GM21515 (cell line): ENCODE measurements at regions not wholly inside any gene's neighbourhood (a gene's known extent, or its start where the extent isn't known, plus 50 kb on each side); places are given as distances from the start of the nearest gene placed in this dataset.

Source experiments
- ATAC-seq: cut with Tn5 transposase; IDR thresholded peaks from one replicate; pipeline ENCODE4 v1.9.1; 2021; ENCODE audit not compliant: unreplicated experiment

DNA sequence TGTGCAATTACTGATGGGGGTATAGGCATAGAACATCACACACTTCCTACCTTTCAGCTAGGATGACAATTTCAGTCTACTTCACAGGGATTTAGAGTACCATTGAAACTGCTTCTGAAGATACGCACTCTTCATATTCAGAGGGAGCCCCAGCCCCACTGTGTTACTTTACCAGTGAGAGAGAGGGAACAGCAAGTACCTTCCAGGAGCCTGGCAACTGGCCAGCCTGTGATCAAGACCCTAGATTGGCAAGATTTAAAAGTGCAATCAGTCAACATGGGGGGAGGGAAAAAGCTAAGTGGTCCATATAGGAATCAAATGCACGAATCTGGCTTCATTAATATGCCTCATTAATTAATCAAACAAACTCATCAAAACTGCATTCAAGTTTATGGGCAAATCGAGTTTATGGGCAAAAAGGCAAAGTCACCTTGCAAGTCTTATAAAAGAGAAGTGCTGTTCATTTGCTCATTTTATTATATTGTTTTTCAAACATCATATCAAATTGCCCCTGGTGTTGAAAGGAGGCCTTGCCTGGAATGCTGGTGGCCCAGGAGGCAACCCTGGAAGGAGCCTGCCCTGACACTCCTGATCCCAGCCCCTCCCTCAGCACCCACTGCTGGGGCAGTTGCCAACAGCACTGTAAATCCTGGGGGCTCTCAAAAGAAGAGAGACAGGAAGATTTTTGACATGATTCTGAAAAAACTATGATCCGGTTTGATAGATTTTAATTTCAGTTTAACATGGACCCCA is 184.9 kb upstream of the DPT start:
- ATAC-seq, result no peak

DNA sequence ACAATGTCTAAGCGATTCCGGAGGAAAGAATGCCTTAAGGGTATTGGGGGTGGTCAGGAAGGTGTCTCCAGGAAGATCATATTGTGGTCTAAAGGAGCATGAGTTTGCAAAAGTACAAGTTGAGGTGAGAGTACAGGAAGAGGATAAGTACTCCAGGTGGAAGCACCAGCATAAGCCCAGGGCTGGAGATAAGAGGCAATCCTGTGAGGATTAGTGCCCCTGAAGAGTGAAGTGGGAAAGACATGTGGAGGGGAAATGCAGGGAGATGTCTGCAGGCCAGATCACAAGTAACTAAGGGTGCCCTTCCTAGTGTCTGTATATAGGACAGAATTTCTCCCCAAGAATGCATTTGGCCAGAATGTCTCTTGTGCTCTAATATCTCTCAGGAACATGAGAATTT is 188.3 kb upstream of the DPT start:
- no peak for ATAC-seq

DNA sequence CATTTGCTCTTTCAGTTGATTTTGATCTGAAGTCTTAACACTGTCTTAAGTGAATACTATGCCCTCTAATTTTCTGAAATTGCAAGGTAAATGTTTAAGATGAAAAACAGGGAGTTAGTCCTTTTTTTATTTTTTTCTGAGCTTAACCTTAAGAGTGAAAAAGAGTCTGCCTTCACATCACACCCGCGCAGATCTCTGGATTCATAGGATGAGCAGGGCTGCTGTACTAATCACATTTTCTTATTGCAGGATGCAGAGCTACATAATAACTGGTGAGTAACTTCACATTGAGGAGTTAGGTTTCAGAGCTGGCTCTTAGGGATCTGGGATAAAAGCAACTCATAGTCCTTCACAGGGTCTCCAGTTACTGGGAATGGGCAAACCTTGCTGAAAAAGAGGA is 188.7 kb upstream of the ATP1B1 start:
- no peak for ATAC-seq

DNA sequence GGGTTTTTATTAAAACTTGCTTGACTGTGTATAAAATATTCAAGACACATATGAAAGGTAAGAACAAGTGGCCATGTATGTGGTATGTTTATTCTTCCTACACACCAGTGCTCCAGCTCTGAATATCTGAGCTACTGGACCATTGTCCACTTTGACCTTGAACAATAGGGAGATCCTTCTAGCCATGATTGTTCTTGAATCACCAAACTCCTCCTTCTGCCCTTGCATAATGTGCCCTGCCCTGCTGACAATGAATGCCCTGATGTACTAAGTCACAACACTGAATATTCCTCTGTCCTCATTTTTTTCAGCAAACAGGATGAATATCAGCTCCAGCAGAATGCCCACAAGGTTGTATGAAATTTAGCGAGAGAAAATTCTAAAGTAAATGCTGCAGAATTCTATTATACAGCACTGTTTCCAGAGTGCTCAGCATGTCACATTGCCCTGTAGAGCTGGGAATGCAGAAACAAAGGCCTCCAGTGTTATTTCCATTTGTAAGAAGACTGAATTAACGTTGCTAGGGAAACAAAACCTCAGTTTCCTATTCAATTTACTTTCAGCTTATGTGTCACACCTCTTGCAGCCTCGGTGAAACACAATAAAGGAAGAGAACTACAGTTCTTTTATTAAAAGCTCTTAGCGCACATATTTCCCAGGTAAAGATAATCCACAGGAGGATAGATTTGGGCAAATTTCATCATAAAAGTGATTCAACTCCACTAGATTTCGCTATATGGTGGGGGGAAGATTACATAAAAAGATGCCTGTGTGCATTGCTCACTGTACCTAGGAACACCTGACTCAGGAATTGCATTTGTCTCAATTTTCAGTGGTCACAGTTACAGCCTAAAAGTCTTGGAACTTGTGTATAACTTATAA is 187.4 kb upstream of the ATP1B1 start:
- no peak for ATAC-seq

DNA sequence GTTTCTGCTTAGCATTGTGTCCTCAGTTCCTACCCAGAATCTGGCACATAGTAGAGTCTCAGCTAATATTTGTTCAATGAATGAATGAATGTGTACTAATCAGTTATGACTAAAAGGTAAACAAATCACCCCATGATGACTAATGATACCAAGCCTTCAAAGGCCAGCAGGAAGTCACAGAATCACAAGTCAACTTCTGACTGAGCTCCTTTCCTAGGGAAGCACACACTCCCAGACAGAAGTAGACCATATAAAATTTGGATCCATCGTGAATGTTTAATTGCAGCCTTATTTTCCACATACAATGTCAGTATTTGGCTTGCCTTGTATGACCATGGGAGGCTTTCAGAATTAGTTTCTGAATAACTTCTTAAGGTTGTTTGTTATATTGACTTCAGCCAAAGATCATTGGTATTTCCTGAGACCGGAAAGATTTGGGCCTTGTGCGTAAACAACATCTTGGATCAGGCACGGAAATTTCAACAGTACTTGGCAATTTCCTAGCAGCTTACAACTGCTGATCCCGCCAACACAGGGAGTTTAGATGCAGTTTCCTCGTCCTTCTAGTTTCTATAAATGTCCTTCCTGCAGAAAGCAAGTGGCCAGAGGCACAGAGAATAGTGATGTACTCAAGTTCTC is 185.9 kb upstream of the ATP1B1 start:
- ATAC-seq, result no peak

DNA sequence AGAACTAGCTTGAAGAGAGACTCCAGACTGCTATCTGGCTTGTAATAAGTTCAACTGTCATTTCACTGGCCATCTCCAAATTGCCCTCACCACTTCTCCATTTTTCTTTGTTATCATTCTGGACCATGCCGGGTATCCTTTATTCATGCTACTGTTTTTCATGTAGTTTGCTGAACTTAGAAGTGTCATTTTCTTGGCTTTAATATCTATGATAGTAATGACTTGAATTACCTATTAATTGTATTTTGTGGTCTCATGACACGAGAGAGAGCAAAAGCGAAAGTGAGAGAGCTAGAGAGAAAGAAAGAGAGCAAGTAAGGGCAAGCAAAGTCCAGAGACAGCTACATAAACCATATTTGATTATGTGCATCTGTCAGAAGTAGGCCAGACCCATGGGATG is 184.9 kb upstream of the ATP1B1 start:
- ATAC-seq, result peak; percentile 72

DNA sequence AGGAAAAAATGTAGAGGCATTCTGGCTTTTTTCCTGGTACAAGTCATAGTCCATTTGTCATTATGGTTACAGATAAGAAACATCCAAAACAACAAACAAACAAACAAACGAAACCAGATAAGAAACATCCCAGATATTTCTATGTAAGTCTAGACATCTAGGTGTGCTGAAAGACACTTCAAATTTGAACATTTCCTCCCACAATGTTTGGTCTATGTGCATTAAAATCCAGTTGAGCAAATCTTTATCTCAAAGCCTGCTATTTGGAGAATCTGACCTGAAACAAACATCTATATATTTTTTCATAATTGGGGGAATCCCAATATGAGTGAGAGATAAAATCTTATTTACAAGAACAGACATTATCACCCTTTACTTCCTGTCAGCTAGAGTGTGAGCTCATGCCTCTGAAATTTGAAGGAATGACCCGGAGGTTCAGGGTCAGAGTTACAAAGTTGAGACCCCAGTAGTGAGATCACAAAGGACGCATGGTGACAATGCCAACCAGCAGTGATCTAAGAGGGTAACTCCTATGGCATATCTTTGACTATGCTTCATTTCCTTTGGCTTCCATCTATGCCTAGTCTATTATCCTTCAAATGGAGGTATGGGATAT is 182.9 kb upstream of the ATP1B1 start:
- ATAC-seq, result no peak

DNA sequence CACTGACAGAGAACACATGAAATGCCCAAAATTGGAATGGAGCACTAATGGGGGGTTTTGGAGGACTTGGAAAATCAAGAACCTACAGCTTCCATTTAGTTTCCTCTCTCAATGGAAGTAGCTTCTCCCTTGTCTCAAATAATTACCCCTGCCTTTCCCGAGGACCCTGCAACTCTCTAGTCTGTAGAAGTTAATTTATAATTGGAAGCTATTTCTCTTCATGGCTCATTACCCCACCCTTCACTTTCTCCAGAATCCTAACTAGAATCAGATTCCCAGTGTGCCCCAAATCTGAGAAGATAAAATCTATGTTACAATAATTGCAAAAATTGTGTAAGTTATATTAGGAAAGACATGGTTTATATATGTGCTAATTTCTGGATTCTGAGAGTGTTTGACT is 181.5 kb upstream of the ATP1B1 start:
- ATAC-seq, result no peak

DNA sequence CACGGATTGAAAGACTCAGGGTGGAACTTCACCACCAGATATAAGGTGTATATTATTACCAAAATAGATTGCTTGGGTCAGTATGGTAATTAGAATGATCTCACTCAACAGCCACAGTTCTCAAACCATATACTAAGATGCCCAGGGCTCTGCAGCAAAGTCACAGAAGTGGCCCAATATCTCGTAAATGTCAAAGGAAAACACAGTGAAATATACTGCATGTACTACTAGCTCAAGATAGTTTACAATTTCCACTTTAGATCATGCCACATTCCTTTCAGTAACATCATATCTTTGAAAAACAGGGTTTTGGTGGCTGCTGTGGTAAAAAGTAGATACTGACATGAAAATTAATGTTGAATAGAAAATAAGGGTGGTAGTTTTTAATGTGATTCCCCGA is 180.3 kb upstream of the ATP1B1 start:
- no peak for ATAC-seq

DNA sequence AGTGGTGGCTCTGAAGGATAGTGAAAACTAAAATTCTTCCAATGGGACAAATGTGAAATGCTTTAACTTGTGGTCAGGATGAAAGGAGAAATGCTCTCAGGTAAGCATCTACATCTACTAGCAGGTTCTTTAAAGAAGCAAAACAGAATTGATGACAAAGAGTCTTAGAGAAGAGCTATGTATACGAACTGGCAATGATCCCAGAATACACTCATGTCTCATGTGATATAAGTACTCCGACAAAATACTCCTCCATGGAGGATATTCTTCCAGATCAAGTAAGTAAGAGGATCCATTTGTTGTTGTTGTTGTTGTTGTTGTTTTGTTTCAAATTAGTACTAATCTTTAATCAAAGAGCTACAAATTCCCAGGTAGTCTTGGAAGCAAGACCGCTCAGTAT is 174.0 kb upstream of the ATP1B1 start:
- no peak for ATAC-seq

DNA sequence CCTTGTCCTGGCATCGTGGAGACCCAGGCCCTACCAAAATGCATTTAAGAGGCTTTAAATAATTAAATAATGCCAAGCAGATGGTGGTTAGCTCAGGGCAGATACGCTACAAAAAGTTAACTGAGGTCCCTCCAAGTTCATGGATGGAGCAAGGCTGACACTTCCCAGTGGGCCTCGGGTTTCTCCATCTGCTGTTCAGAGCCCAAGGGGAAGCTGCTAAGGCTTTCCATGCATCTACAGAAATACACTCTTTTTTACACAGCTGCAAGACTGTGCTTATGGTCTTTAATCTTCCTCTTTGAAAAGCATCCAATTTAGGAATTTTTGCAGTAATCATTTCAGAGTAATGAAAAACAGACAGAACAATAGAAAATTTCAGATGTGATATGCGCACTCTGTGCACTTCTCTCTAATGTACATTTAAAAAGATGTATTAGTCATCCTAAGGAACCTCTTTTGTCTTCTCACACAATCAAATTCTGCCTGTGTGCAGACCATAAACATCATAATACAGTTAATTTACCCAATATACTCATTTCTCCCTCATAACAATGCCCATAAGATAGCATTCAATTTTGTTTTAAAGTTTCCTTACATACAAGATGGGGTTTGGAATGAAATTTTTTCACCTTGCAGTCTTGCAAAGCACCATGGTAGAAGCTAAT is 173.2 kb upstream of the ATP1B1 start:
- ATAC-seq, result no peak

DNA sequence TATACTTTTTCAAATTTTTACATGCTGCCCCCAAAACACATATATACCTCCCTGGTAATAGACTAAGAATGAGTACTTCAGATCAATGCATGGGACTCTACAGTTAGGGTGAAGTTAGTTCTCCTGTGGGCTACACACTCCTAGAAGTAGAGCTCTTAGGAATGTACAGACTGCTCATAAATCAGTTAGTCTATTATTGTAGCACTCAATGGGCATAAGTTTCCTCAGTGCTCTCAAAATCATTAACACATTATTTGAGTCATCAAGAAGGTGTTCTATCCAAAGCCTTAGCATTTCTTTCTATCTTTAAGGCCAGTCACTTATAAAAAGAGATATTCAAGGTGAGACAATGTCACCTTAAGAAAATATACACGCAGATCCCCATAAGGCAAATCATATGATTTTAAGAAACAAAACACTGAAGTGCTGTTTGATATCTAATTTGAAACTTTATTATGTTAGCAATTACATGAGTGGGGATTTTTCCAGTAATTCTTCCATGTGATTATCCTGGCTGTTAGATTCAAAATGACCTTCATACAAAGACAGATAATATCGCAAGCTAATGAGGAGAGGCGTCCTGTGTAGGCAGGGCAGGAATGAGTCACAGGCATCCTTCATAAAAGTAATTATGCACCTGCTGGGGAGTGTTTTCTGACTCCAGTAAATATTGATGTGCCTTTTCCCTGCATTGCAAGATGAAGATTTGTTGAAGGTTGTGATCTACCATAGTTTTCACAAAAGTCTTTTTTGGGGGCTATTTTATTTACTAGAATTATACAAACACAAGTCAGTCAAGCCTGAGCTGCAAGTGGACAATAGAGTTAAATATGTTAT is 167.2 kb upstream of the ATP1B1 start:
- ATAC-seq, result no peak

DNA sequence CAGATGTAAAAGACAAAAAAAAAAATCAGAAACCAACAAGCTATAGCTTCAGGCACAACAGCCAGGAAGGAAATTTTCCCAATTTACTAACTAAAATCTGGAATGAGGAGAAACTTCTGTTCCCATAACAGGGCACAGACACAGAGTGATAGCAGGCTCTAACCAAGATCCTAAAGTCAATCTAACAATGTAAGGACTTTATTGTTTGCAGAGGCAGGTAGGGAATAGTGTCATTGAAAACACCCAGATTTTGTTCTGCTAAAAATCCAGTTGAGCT is 166.6 kb upstream of the ATP1B1 start:
- ATAC-seq, result no peak

DNA sequence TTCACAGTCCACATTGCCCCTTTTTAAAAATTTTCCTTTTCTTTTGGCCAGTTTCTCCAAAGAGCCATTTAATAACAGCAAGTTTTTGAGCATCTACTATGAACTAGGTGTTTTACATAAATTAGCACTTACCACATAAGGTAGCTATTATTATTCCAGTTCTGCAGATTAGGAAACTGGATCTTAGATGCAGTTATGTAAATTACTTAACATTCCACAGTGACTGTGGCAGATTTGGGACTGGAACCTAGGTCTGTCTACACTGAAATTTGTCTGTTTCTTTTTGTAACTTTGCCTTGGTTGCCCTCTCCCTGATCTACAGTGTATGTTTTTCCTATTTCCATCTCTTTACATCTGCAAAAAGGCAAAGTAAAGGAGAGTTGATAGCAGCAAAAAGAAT is 164.8 kb upstream of the ATP1B1 start:
- no peak for ATAC-seq

DNA sequence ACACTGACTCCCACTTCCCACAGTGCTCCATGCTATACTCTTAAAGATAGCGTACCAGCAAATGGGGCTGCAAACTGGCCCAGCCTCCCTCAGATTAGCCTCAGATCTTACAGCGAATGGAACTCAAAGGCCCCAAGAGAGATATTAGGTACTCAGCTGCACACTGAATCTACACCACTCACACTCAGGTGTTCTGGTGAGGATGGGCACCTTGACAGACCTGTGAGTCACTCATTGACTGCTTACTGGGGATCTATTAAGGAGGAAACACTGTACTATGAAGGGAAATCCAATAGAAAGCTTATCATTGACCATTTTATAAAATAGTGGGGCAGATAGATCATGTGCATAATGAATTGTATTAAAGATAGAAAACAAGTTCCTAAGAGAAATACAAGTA is 164.3 kb upstream of the ATP1B1 start:
- ATAC-seq, result no peak

DNA sequence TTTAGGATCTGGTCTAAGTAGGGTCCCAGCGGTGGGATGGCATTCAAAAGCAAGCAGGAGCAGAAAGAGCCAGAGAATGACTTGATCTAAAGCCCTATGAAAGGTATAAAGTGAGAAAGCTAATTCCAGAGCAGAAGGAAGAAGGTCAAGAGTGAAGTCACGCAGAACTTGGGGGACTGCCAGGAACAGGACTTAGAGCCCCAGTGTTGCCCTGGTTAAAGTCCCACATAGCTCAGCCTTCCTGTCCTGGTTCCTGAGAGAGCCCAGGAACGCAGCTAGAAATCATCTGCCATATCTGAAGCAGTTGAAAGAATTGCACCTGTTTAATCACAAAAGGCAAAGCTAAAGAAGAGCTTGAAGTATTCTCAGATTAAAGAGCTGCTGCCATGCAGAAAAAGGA is 160.6 kb upstream of the ATP1B1 start:
- no peak for ATAC-seq

DNA sequence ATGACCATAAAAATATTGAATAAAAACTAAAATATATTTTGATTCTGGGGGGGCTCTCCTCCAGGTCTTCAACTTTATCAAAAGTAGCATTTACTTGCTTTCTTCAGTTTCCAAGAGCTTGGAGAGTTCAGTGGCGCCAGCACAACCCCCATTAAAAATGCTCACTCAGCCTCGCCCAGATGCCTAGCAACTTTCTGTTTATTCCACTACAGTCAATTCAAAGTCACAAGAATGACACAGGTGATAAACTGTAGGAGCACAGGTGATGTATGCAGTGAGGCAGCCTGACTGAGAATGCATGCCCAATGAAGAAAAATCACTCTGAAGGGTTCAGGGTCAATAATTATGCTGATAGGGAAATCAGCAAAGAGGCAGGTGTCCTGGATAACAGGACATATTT is 159.4 kb upstream of the ATP1B1 start:
- no peak for ATAC-seq

DNA sequence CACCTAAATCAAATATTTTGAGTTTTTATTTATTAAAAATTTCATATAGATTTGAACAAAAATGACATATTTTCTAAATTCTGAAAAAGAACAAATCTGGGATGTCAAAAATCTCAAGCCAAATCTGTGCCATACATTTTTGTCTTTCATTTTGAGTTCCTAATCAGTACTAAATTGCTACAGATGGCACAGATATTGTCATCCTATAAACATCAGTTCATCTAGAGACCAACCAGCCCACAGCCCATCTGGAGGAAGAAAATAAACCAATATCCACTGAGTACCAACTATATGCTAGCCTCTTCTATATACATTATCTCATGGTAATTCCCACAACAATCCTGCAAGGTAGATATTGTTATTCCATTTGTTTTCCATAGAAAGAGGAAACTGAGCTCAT is 156.8 kb upstream of the ATP1B1 start:
- no peak for ATAC-seq

DNA sequence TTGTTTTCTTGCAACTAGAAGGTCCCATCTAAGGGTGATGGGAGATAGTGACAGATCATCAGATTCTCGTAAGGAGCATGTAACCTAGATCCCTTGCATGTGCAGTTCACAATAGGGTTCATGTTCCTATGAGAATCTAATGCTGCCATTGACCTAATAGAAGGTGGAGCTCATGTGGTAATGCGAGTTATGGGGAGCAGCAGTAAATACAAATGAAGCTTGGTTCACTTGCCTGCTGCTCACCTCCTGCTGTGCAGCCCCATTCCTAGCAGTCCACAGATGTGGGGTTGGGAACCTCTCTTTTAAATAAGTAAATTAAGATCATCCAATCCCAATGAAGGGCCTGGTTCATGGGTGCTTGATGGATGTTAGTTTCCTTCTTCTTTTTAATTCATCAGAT is 148.7 kb upstream of the ATP1B1 start:
- no peak for ATAC-seq

DNA sequence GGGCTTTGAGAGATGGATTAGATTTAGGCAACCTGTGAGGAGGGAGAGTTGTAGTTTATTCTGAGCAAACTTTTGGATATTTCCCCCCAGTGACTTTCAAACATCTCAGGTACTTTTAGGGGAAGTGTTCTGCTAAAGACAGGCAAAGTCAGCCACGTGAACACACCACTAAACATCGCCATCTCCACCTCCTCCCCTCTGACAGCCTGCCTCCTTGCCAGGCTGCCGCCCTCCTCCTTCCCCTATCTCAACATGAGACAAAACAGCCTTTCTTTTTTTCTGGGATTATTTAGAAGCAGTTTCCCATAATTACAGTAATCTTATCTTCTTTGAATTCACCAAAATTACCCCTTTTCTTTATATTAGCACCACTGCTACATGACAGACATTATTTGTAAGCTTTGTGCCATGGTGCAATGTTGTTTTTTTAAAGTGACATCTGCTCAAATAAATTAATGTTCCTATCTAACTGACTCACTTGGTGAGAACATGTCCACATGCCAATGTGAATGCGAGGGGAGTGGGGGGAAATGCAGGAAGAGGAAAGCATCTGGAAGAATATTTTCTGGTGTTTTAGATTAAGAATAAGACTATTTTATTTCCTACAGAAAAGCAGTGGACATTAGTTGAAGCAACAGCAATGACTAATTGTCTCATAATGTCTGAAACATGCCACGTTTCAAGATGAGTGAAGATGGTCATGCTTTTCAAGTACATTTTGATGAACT is 147.8 kb upstream of the ATP1B1 start:
- ATAC-seq, result no peak
